ENCODE measurements at regions not wholly inside any gene's neighbourhood (a gene's known extent, or its start where the extent isn't known, plus 50 kb on each side); places are given as distances from the start of the nearest gene placed in this dataset.
"Not testable (repeated sequence)": the region's sequence is repeated elsewhere in the genome, so short reads cannot be mapped to it uniquely, and the experiment has no call there.

- DNase-seq (ENCODE audit: low read depth), result not testable (repeated sequence)
Observed at GRCh38 chr3:75394102-75394501, 270.0 kb upstream of the FRG2C start.

GRCh38 chr3:75394562-75395360 is 269.4 kb upstream of the FRG2C start:
- DNase-seq (ENCODE audit: low read depth), result not testable (repeated sequence)

- DNase-seq (ENCODE audit: low read depth), result no peak
Observed at GRCh38 chr3:75395580-75396315, 268.4 kb upstream of the FRG2C start.

- DNase-seq (ENCODE audit: low read depth), result peak; percentile 8
Observed at GRCh38 chr3:75396316-75396802, 267.8 kb upstream of the FRG2C start.

DNA sequence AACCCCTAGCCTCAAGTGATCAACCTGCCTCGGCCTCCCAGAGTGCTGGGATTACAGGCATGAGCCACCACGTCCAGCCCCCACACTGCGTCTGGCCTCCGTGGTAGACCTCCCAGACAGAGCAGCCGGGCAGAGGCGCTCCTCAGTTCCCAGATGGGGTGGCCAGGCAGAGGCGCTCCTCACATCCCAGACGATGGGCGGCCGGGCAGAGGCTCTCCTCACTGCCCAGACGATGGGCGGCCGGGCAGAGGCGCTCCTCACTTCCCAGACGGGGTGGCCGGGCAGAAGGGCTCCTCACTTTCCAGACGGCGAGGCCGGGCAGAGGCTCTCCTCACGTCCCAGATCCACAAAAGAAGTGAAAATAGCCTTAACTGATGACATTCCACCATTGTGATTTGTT is 266.6 kb upstream of the FRG2C start:
- DNase-seq (ENCODE audit: low read depth), result not testable (repeated sequence)

DNA sequence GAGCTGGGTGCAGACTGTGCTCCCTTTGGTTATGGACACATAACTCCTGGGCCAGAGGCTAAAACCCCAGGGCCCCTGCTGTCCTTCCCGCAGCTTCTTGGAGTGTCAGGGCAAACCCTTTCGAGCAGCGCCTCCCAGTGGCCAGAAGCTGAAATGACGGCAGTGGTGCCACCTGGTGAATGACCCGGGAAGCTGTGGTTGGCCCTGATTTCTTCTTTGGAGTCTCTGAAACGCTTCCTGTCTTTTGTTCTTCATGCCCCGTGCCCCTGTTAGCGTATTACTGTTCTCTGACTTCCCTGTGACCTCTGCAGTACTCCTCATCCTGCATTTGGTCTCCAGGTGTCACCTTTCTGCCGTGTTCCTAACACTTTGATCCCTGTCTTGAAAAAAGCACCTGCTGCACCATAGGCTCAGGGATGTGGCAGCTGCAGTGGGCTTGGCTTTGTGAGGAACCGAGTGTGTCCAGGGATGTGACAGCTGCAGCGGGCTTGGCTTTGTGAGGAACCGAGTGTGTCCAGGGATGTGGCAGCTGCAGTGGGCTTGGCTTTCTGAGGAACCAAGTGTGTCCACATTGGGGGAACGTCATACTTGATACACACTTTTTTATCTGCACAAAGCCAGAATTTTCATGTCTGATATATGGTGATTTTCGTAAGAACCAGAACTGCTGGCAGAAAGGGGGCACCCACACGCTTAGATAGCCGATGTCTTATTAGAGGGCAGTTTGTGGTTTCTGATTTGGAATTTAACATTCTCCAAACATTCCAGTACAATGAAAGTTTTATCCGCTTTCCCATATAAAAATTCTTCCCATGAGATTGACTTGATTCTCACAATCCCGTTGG is 241.8 kb upstream of the FRG2C start:
- DNase-seq (ENCODE audit: low read depth), result not testable (repeated sequence)

- not testable (repeated sequence) for DNase-seq (ENCODE audit: low read depth)
Observed at GRCh38 chr3:75425379-75425778, 238.7 kb upstream of the FRG2C start.

- DNase-seq (ENCODE audit: low read depth), result not testable (repeated sequence)
Observed at GRCh38 chr3:75427486-75427885, 236.6 kb upstream of the FRG2C start.

- DNase-seq (ENCODE audit: low read depth), result not testable (repeated sequence)
Observed at GRCh38 chr3:75427906-75428305, 236.2 kb upstream of the FRG2C start.

DNA sequence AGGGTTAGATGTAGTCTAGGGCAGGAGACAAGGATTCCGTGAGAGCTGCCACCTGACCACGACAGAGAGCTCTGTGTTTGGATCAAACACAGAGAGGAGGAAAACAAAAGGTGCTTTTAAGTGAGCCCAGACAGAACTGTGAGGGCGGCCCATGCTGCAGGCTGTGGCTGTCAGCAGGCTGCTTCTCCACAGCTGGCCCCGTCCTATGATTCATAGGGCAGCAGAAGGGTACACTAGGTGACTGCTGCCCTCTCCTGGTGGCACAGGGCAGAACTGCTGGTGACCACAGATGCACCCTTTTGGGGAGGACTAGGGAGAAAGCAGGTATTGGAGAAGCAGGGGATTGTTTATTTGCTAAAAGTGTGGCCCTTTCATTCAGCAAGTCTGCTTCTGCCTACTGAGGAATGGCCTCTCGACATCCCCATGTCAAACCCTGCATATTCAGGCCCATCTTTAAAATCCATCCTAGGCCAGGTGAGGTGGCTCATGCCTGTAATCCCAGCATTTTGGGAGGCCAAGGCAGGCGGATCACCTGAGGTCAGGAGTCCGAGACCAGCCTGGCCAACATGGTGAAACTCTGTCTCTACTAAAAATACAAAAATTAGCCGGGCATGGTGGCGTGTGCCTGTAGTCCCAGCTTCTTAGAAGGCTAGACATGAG is 234.4 kb upstream of the FRG2C start:
- peak; percentile 72 for DNase-seq (ENCODE audit: low read depth)

DNA sequence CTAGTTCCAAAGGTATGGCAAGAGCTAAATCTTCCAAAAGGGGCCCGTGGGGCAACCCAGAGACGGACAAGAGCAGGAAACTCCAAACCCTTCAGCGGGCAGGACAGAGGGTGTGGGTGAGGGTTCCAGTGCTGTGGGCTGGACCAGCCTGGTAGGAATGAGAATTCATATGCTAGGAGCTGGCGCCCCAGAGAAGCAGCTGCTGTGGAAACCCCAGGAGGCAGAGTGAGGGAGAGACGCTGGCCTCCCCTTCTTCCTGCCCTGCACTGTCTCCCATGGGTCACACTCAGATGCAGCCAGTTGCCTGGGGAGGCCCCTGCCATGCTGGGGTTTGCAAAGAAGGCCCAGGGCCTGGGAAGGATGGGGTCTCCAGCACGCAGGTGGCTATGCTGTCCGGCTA is 233.7 kb upstream of the FRG2C start:
- not testable (repeated sequence) for DNase-seq (ENCODE audit: low read depth)

- not testable (repeated sequence) for DNase-seq (ENCODE audit: low read depth)
Observed at GRCh38 chr3:75431120-75431519, 233.0 kb upstream of the FRG2C start.

DNA sequence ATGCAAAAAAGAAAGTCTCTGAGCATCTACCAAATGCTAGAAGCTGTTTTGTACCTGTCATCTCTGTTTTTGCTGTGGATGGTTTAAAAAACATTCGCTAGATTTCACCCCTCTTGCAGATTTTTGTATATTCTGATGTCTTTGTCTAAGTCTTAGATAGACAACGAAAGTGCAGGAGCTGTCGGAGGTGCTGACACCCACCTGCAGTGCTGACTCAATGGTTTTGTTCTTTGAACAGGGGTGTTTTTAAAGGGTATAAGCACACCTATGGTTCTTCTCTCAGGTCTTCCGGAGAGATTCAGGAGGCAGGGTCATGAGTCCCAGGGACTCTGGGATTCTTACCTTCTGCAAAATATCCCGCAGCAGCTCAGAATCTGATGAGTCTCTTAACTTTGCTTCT is 231.7 kb upstream of the FRG2C start:
- not testable (repeated sequence) for DNase-seq (ENCODE audit: low read depth)

- DNase-seq (ENCODE audit: low read depth), result peak; percentile 53
Observed at GRCh38 chr3:75432885-75433284, 231.2 kb upstream of the FRG2C start.

DNA sequence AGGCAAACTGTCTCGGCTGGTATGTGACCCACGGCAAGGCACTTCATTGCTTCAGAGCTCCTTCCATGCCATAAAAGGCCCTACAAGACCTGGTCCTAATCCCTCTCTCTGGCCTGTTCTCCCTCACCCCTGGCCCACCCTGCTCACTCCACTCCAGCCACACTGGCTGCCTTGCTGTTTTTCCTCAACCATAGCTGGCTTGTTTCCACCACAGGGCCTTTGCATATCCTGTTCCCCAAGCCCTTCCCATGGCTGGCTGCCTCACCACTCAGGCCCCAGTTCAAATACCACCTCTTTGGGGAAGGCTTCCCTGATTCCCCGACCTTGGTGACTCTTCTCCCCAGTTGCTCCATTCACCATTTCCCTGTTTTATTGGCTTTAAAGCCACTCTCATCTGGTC is 230.8 kb upstream of the FRG2C start:
- DNase-seq (ENCODE audit: low read depth), result not testable (repeated sequence)

DNA sequence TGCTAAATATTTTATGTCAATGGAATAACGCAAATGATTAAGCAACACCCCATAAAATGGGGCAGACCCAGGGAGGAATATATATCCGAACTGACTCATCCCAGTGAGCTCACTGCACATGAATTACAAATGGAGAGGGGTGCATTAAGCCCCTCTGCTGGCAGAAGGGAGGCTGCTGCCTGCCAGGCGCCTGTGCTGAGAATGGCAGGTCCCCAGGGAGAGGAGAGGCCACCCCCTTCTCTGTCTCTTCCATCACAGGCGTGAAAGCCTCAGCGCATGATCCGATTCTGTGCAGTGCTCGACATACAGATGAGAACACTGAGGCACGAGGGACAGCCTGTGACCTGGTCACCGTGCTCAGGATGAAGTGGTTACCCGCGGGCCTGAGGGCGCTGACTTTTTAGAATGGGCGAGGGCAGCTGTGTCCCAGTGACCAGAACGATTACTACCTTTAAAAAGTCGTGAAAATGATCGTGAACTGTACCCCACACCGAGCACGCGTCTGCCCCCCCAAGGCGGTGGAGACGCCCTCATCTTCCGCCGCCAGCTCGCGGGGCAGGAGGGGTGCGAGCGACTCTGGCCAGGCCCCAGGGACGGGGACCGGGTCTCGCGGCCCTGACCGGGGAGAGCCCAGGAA is 229.7 kb upstream of the FRG2C start:
- DNase-seq (ENCODE audit: low read depth), result peak; percentile 57

GRCh38 chr3:75434913-75435793 is 229.0 kb upstream of the FRG2C start:
- DNase-seq (ENCODE audit: low read depth), result peak; percentile 96

- not testable (repeated sequence) for DNase-seq (ENCODE audit: low read depth)
Observed at GRCh38 chr3:75435794-75436400, 228.2 kb upstream of the FRG2C start.

- not testable (repeated sequence) for DNase-seq (ENCODE audit: low read depth)
Observed at GRCh38 chr3:75440986-75441385, 223.1 kb upstream of the FRG2C start.
